ENCODE measurements at regions not wholly inside any gene's neighbourhood (a gene's known extent, or its start where the extent isn't known, plus 50 kb on each side); places are given as distances from the start of the nearest gene placed in this dataset.

- no peak overlapping the region for H3K4me3 Mint-ChIP-seq
Observed at GRCh38 chr5:74333430-74333829, 307.1 kb downstream of the ENC1 start.

DNA sequence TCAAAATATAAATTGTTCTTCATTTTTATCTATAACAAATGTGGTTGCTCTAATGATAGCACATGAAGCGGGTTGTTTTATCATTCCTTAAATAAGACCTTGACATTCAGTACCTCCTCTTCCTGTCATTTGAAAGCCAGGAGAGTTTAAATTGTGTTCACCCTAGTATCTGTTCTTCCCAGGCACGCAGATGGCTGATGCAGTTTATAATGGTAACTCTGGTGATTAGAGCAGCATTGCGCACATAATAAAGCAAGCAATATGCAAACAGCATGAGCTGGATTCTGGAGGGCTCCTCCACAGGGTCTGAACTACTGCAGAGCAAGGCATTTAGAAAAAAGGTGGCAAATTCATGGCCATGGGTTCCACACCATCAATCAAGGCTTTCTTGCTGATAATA is 307.8 kb downstream of the ENC1 start:
- H3K27ac Mint-ChIP-seq = no peak overlapping the region

More at GRCh38 chr5:74333430-74333829, 307.1 kb downstream of the ENC1 start:
- Histone ChIP-seq H3K79me2 (ENCODE audit: low read depth) (no peaks in the 10 kb centered on the region), H3K9ac (no peak overlapping the region), H3K27me3 (no peaks in the 10 kb centered on the region), H3K9me3 (ENCODE audit: low read depth) (no peaks in the 10 kb centered on the region), H4K20me1 (ENCODE audit: low read depth) (no peaks in the 10 kb centered on the region), H3K4me3 (no peak overlapping the region), H3F3A (ENCODE audit: low read depth) (no peaks in the 10 kb centered on the region), H3K4me2 (no peak overlapping the region), H2AFZ (replicated peaks) (no peak overlapping the region), H3K27ac (no peak overlapping the region), H3K36me3 (no peaks in the 10 kb centered on the region), H3K4me1 (peaks cover 13% of the 10 kb centered on the region)
- TF ChIP-seq EZH2 (IDR thresholded peaks at IDR 0.05) (no peak), EZH2phosphoT487 (IDR thresholded peaks at IDR 0.05) (no peak), CTCF (IDR thresholded peaks at IDR 0.05) (no peak)
- no peaks in the 10 kb centered on the region for H3K36me3 Mint-ChIP-seq
- peaks cover 22% of the 10 kb centered on the region for H3K4me1 Mint-ChIP-seq
- peaks cover 3% of the 10 kb centered on the region for H3K27me3 Mint-ChIP-seq (ENCODE audit: insufficient read depth, low read depth)
- H3K27ac Mint-ChIP-seq = no peak overlapping the region
- DNase-seq (ENCODE audit: low spot score) = no peak
- H3K9me3 Mint-ChIP-seq = no peaks in the 10 kb centered on the region

GRCh38 chr5:74332006-74332405 is 308.5 kb downstream of the ENC1 start:
- TF ChIP-seq EZH2phosphoT487 (IDR thresholded peaks at IDR 0.05) = no peak
- TF ChIP-seq CTCF (IDR thresholded peaks at IDR 0.05) = no peak
- TF ChIP-seq EZH2 (IDR thresholded peaks at IDR 0.05) = no peak
- no peak overlapping the region for H2AFZ ChIP-seq (replicated peaks)
- H3F3A ChIP-seq (ENCODE audit: low read depth) = no peaks in the 10 kb centered on the region
- no peaks in the 10 kb centered on the region for H4K20me1 ChIP-seq (ENCODE audit: low read depth)
- H3K4me2 ChIP-seq = no peak overlapping the region
- H3K9me3 ChIP-seq (ENCODE audit: low read depth) = no peaks in the 10 kb centered on the region
- H3K9ac ChIP-seq = no peak overlapping the region
- Mint-ChIP-seq H3K4me3 (no peak overlapping the region), H3K4me1 (peaks cover 16% of the 10 kb centered on the region), H3K27ac (no peak overlapping the region), H3K36me3 (no peaks in the 10 kb centered on the region), H3K27me3 (ENCODE audit: insufficient read depth, low read depth) (peaks cover 3% of the 10 kb centered on the region), H3K9me3 (no peaks in the 10 kb centered on the region)
- H3K27ac ChIP-seq = no peak overlapping the region
- peaks cover 5% of the 10 kb centered on the region for H3K4me1 ChIP-seq
- no peaks in the 10 kb centered on the region for H3K27me3 ChIP-seq
- H3K4me3 ChIP-seq = no peak overlapping the region
- DNase-seq (ENCODE audit: low spot score) = no peak
- H3K79me2 ChIP-seq (ENCODE audit: low read depth) = no peaks in the 10 kb centered on the region
- H3K36me3 ChIP-seq = no peaks in the 10 kb centered on the region

More for the DNA sequence above, 307.8 kb downstream of the ENC1 start:
- H3K9me3 Mint-ChIP-seq = no peaks in the 10 kb centered on the region
- no peaks in the 10 kb centered on the region for H3K79me2 ChIP-seq (ENCODE audit: low read depth)
- no peak overlapping the region for H3K9ac ChIP-seq
- peaks cover 6% of the 10 kb centered on the region for H3K4me1 ChIP-seq
- H3F3A ChIP-seq (ENCODE audit: low read depth) = no peaks in the 10 kb centered on the region
- peaks cover 18% of the 10 kb centered on the region for H3K4me1 Mint-ChIP-seq
- no peaks in the 10 kb centered on the region for H3K27me3 ChIP-seq
- H2AFZ ChIP-seq (replicated peaks) = no peak overlapping the region
- DNase-seq (ENCODE audit: low spot score) = no peak
- H4K20me1 ChIP-seq (ENCODE audit: low read depth) = no peaks in the 10 kb centered on the region
- H3K4me3 Mint-ChIP-seq = no peak overlapping the region
- peaks cover 3% of the 10 kb centered on the region for H3K27me3 Mint-ChIP-seq (ENCODE audit: insufficient read depth, low read depth)
- TF ChIP-seq CTCF (IDR thresholded peaks at IDR 0.05) = no peak
- TF ChIP-seq EZH2phosphoT487 (IDR thresholded peaks at IDR 0.05) = no peak
- no peak for TF ChIP-seq EZH2 (IDR thresholded peaks at IDR 0.05)
- H3K9me3 ChIP-seq (ENCODE audit: low read depth) = no peaks in the 10 kb centered on the region
- no peak overlapping the region for H3K4me3 ChIP-seq
- no peaks in the 10 kb centered on the region for H3K36me3 ChIP-seq
- H3K4me2 ChIP-seq = no peak overlapping the region
- H3K27ac ChIP-seq = no peak overlapping the region
- no peaks in the 10 kb centered on the region for H3K36me3 Mint-ChIP-seq
